PFSK-1 (cell line): ENCODE measurements at regions not wholly inside any gene's neighbourhood (a gene's known extent, or its start where the extent isn't known, plus 50 kb on each side); places are given as distances from the start of the nearest gene placed in this dataset.

Experiments
- FOXP2 ChIP-seq: optimal IDR thresholded peaks from 2 replicates; pipeline ENCODE3; 2011; ENCODE audit warnings: borderline replicate concordance, control low read depth, inconsistent platforms; ENCODE audit not compliant: insufficient read depth; ENCODE audit errors: extremely low read length, extremely low read depth
- POLR2AphosphoS5 ChIP-seq: IDR thresholded peaks from 2 replicates; pipeline ENCODE4 v1.6.1; 2012; ENCODE audit warnings: low read depth, mild to moderate bottlenecking, control low read depth, low read length, moderate library complexity
- REST ChIP-seq, 2 experiments: IDR thresholded peaks; 2 replicates each; pipeline versions ENCODE4 v1.6.1 to v1.8.0; 2011 to 2012; ENCODE audit warnings: low read depth in 2 of 2, low read length in 2 of 2, control low read depth in 1 of 2, inconsistent platforms in 1 of 2, mild to moderate bottlenecking in 1 of 2, moderate library complexity in 1 of 2; ENCODE audit not compliant: insufficient read depth in 1 of 2
- SIN3A ChIP-seq: IDR thresholded peaks from 2 replicates; pipeline ENCODE4 v1.6.1; 2012; ENCODE audit warnings: mild to moderate bottlenecking, low read length, moderate library complexity, borderline replicate concordance; ENCODE audit not compliant: insufficient read depth
- TAF1 ChIP-seq: IDR thresholded peaks from 2 replicates; pipeline ENCODE4 v1.6.1; 2012; ENCODE audit warnings: low read length, control low read depth, borderline replicate concordance; ENCODE audit not compliant: insufficient read depth

- TF ChIP-seq TAF1 = no peak
- no peak for TF ChIP-seq SIN3A
- TF ChIP-seq POLR2AphosphoS5 = no peak
- TF ChIP-seq REST (IDR thresholded peaks at IDR 0.05; ENCODE audit: insufficient read depth in 1 of 2, low read depth in 2 of 2, low read length in 2 of 2) = no peak
- no peak for TF ChIP-seq FOXP2
Observed at GRCh38 chr1:98292994-98293393, 368.5 kb upstream of the SNX7 start.

GRCh38 chr1:98289311-98289710 is 368.5 kb upstream of the DPYD start:
- no peak for TF ChIP-seq TAF1
- no peak for TF ChIP-seq REST (IDR thresholded peaks at IDR 0.05; ENCODE audit: insufficient read depth in 1 of 2, low read depth in 2 of 2, low read length in 2 of 2)
- TF ChIP-seq POLR2AphosphoS5 = no peak
- TF ChIP-seq FOXP2 = no peak
- TF ChIP-seq SIN3A = no peak

GRCh38 chr1:98288494-98288893 is 367.7 kb upstream of the DPYD start:
- TF ChIP-seq POLR2AphosphoS5 (no peak), FOXP2 (no peak), SIN3A (no peak), TAF1 (no peak), REST (IDR thresholded peaks at IDR 0.05; ENCODE audit: insufficient read depth in 1 of 2, low read depth in 2 of 2, low read length in 2 of 2) (no peak)

- TF ChIP-seq REST (IDR thresholded peaks at IDR 0.05; ENCODE audit: insufficient read depth in 1 of 2, low read depth in 2 of 2, low read length in 2 of 2) (no peak), FOXP2 (no peak), SIN3A (no peak), TAF1 (no peak), POLR2AphosphoS5 (no peak)
Observed at GRCh38 chr1:98287626-98288025, 366.8 kb upstream of the DPYD start.

GRCh38 chr1:98286656-98287055 is 365.8 kb upstream of the DPYD start:
- TF ChIP-seq POLR2AphosphoS5 (no peak), REST (IDR thresholded peaks at IDR 0.05; ENCODE audit: insufficient read depth in 1 of 2, low read depth in 2 of 2, low read length in 2 of 2) (no peak), FOXP2 (no peak), SIN3A (no peak)
